ENCODE measurements at regions not wholly inside any gene's neighbourhood (a gene's known extent, or its start where the extent isn't known, plus 50 kb on each side); places are given as distances from the start of the nearest gene placed in this dataset.

DNA sequence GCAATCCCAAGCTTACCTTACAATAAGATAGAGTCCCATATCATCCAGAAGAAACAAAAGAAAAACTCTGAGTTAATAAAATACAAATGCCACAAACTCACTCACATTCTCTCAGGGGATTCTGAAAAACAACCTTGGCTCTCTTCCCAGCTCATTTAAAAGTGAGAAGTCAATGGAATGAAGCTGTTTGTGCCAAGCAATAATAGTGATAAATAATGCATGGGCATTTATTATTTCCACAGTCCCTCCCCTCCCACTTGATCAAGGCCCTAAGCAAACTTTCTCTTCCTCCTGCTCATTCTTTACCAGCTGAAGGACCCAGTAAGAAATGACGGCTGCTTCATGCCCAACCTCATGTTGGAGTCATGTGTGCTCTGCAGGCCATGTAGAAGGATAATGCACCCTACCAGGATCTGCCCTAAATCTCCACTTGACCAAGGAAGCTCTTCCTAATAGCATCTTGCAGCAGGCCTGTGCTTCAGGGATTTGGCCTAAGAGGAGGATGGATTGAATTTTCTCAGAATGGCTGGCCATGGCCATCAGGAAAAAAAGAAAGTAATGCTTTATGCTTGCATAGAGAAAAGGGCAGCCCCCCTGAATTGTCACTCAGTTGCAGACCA, 451.3 kb downstream of the GPAM start:
- DNase-seq (ENCODE audit: low spot score): no peak

DNA sequence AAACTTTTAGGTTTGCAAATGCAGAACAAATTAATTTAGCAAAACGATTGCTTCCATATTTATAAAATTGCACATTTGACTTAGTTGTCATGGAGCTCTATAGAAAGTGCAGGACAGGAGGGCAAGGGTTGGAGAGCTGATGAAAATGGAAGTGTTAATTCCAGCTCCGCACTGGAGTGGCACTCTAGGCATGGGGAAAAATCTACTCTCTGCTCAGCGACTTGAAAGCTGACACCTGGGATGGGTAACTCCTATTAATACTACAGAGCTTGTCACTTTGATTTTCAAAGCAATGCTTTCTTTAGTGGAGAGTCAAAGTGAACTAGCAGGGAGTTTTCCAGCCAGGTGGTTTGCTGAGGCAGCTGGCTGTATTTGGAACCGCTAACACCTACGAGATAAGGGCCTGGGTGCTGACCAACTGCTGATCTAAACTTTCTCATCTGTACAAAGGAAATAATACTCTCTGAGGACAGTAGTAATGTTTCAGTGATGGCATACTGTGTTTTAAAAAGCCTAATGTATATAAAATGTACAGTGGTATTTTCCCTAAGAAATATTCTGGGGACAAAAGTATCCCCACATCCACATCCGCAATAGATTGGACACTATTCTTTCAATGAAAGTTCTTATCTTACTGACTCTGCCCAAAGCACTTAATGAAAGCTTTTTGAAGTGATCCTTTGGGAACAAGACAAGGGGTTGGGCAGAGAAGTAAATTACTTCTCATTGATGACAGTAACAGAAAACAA, 444.3 kb downstream of the GPAM start:
- no peak for DNase-seq (ENCODE audit: low spot score)

DNA sequence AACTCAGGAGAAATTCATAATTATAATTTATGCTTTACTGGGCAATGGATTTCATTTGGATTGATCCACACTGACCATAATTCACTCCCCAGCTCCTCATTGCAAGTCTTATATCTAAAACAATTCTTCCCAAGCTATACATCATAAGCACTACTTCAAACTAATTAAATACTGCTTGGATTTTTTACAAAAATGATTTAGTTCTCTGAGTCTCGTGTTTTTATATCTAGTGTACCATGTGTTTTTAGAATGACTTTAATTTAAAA, 443.8 kb downstream of the GPAM start:
- DNase-seq (ENCODE audit: low spot score): no peak

DNA sequence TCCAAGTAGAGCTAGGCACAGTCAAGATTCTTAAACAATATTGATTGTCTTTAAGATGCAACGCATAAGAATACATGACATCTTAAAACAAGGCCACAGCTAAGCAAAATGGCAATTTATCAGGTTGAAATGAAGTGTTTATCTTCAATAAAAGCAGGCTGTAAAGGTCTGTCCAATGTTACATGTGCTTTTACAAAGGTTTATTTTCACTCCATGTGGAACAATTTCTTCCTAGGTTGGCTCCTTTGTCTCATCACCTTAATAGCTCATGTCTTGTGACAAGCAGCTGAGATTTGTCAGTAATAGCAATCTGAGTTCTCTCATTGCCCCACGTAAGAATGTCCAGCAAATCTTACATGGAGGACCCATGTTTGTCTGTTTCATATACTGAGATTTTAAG, 437.6 kb downstream of the GPAM start:
- no peak for DNase-seq (ENCODE audit: low spot score)

- DNase-seq (ENCODE audit: low spot score): no peak
Measured at GRCh38 chr10:111747751-111748150, 435.8 kb downstream of the GPAM start.

DNA sequence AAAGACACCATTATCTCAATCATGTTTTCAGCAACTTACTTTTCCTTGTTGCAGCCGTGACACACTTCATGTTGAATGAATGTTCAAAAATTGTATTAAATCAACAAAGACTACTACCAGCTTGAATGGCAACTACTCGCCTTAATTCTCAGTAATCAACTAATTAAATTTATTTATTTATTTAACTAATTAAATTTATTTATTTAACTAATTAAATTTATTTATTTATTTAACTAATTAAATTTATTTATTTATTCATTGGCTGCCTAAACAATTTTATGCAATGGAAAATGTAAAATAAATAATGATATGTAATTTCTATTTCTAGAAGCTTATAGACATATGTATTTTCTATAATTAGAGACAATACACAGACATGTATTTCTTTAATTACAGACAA, 435.4 kb downstream of the GPAM start:
- DNase-seq (ENCODE audit: low spot score): no peak

- no peak for DNase-seq (ENCODE audit: low spot score)
Measured at GRCh38 chr10:111750165-111750849, 433.3 kb downstream of the GPAM start.

DNA sequence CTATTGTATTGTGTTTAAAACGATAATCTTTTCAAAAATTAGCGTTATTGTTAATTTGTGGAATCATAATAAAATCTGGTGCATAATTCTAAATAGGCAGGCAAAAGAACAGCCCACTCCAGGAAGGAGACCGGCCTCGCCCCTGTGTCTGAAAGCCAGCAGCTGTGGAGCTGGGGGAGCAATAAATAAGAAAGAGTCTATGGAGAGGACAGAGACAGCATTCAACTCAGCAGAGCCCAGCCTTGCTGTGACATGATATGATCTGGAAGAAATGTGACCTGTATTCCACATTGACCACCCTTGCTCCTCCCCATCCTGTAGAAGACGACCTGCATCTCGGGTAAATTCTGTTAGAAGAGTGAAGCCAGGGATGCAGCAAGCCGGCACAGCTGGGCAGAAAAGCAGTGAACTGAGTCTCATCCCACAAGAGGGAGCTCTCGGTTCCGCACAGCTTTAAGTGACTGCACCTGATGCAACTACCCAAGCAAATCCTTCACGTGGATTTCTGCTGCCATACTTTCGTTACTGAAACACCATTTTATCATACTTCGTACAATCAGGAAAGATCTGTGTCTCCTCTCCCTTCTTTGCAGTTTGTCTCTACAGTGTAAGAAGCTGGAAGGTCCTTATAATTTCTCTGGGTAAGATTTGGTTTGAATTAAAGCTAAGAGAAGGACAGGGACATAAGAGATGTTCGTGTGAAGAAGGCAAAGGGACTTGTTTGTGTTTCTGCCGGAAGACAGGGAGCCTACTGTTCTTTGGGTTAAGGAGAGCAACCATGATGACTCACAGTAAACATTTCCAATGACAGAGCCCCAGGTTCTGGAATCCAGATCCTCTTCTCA, 427.1 kb downstream of the GPAM start:
- DNase-seq (ENCODE audit: low spot score): peak; percentile 35

DNA sequence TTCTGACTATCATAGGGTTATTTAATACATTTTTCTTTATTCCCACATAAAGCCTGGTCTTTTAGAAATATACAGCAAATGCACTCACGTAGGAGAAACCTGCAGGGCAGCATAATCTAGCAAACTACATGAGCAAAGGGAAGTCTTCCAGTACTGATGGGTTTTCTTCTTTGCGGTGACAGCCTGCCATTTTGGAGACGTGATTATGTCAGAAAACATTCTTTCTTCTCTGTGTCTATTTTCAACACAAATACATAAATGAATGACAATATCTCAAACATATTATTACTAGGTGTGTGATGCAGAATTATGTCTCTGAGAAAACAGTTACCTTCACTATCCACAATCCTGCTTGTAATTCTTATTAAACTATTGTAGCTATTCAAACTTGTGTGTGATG, 425.0 kb downstream of the GPAM start:
- no peak for DNase-seq (ENCODE audit: low spot score)

- no peak for DNase-seq (ENCODE audit: low spot score)
Measured at GRCh38 chr10:111762114-111762513, 421.5 kb downstream of the GPAM start.

DNA sequence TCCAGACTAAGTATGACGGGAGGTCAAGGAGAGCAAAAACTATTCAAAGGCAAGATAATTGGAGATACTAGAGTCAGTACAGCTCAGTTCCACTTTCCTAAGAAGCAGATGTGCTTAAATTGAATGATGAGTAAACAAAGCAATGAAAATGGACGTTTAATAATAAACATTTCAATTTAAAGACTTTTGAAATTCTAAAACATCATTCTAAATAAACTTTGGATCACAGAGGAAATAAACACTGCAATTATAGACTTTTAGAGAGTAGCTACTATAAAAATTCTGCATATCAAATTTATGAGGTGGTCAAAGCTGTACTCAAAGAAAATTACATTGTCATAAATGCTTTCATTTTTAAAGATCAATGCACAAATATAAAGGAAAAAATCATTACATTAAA, 418.3 kb downstream of the GPAM start:
- DNase-seq (ENCODE audit: low spot score): no peak

DNA sequence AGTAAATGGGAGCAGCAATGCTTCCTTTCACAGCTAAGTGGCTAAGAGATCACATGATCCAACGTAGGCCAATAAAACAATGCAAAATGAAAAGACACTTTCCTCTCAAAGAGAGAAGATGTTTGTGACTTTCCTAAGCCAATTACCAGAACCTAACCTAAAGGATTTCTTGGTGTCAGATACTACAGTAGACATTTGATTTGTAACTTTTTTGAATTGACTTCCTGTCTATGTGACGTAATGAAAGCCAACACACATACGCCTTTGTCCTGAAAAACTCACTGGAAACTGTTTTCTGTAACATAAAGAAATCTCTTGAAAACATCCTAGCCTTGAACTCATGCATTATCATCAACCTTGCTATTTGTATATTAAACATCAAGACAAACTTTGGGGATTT, 417.1 kb downstream of the GPAM start:
- no peak for DNase-seq (ENCODE audit: low spot score)

- no peak for DNase-seq (ENCODE audit: low spot score)
Measured at GRCh38 chr10:111767661-111768060, 415.9 kb downstream of the GPAM start.

GRCh38 chr10:111773950-111774349, 409.6 kb downstream of the GPAM start:
- DNase-seq (ENCODE audit: low spot score): no peak

DNA sequence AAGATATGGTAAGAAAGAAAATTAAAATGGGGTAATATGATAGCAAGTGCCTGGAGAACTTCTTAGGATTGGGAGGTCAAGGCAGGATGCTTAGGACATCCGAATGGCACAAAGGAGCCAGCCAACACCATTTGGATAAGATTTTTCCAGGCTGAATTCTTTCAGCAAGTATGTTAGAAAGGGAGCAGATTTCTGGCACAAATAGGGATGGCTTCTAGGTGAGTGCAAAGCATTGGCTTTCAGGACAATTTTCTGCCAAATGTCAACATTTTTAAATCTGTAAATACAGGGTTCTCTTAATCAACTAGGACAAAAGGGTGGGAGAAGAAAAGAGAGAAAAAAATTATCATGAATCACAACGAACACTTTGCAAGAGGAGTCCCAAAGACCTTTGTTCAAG, 409.1 kb downstream of the GPAM start:
- no peak for DNase-seq (ENCODE audit: low spot score)

GRCh38 chr10:111784436-111784835, 399.1 kb downstream of the GPAM start:
- no peak for DNase-seq (ENCODE audit: low spot score)

DNA sequence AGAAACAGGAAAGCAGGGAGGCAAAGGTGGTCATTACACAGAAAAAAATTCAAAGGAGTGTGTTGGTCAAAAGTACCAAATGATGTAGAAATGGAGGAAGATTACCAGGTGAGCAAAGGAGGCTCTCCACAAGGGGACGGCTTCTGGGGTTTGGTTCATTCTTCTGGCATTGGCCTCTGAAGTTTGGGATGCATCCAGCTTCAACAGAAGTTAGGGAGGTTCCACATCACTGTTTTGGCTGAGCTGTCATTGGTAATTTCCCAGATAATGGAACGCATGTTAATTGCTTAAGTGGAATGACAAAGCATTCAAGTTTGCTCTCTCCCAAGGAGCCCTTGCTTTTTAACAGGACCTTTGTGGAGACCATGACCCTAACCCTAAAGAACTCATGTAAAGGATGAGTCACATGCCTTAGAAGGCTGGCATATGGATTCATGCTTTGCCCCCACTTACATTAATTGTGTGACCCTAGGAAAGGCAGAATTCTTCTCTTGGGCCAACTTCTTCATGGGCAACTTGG, 398.6 kb downstream of the GPAM start:
- DNase-seq (ENCODE audit: low spot score): no peak

GRCh38 chr10:111785921-111786320, 397.6 kb downstream of the GPAM start:
- DNase-seq (ENCODE audit: low spot score): no peak

GRCh38 chr10:111789821-111790220, 393.7 kb downstream of the GPAM start:
- no peak for DNase-seq (ENCODE audit: low spot score)

- DNase-seq (ENCODE audit: low spot score): no peak
Measured at GRCh38 chr10:111801841-111802240, 381.7 kb downstream of the GPAM start.

GRCh38 chr10:111804781-111805180, 378.8 kb downstream of the GPAM start:
- DNase-seq (ENCODE audit: low spot score): no peak

DNA sequence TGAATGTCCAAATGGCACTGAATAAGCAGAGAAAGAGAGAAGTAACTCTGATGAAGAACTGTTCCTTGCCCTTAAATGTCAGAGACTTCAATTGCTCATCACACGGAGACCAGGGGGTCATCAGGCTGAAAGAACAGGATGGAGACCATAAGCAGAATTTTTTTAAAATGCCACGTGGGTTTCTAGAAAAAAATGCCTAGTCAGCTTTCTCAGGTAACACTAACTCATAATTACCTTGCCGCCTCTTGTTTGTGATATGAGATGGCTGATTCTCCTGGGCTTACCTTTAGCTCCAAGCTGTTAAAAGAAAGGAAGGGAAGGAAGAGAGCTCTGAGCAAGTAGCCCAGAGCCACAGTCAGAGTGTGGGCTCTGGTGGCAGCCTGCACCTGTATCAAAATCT, 372.0 kb downstream of the GPAM start:
- no peak for DNase-seq (ENCODE audit: low spot score)

DNA sequence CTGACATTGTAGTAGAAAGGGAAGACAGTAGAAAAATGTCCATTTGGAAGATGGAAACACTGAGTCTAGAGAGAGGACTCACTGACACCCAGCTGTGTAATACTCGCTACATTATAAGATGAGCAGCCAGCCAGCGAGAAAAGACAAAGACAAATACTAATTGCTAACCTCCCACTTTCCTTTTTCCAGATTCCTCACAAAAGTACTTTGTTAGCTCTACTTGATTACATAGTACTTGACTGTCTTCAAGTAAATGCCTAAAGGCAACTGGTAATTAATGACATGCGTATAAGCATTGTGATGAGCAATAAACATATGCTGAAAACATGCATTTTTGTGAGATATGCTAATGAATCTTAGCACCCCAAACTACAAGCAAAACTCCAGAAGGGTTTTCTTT, 363.1 kb downstream of the GPAM start:
- DNase-seq (ENCODE audit: low spot score): no peak
